ENCODE measurements at regions not wholly inside any gene's neighbourhood (a gene's known extent, or its start where the extent isn't known, plus 50 kb on each side); places are given as distances from the start of the nearest gene placed in this dataset.

DNA sequence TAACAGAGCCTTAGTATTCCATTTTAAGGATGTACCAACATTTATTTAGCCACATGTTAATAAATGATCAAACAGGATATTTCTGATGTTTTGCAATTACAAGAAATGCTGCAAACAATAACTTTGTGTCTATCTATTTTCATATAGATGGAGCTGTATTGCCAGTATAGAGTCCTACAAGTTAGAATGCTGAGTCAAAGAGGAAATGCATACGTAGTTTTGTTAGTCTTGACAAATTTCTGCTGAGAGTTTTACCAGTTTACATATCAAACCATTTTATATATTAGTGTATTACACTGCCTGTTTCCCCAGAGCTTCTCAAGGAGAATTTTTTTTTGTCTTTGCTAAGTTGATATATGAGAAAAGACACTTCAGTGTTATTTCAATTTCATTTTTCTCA lies 541.7 kb downstream of the SLC16A7 start:
- Mint-ChIP-seq H3K27ac (no peak overlapping the region), H3K36me3 (ENCODE audit: low read depth) (no peaks in the 10 kb centered on the region), H3K9me3 (no peaks in the 10 kb centered on the region), H3K4me3 (no peak overlapping the region), H3K4me1 (ENCODE audit: low read depth) (no peaks in the 10 kb centered on the region), H3K27me3 (no peaks in the 10 kb centered on the region)
- CTCF ChIA-PET: no interaction called here
- intact Hi-C loops (cut with micrococcal nuclease): no loop called here
- ATAC-seq (no peak), DNase-seq (no peak)
- POLR2A ChIA-PET: no interaction called here
- TF ChIP-seq, protein P1, sequence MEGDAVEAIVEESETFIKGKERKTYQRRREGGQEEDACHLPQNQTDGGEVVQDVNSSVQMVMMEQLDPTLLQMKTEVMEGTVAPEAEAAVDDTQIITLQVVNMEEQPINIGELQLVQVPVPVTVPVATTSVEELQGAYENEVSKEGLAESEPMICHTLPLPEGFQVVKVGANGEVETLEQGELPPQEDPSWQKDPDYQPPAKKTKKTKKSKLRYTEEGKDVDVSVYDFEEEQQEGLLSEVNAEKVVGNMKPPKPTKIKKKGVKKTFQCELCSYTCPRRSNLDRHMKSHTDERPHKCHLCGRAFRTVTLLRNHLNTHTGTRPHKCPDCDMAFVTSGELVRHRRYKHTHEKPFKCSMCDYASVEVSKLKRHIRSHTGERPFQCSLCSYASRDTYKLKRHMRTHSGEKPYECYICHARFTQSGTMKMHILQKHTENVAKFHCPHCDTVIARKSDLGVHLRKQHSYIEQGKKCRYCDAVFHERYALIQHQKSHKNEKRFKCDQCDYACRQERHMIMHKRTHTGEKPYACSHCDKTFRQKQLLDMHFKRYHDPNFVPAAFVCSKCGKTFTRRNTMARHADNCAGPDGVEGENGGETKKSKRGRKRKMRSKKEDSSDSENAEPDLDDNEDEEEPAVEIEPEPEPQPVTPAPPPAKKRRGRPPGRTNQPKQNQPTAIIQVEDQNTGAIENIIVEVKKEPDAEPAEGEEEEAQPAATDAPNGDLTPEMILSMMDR (IDR thresholded peaks at IDR 0.05): no peak

DNA sequence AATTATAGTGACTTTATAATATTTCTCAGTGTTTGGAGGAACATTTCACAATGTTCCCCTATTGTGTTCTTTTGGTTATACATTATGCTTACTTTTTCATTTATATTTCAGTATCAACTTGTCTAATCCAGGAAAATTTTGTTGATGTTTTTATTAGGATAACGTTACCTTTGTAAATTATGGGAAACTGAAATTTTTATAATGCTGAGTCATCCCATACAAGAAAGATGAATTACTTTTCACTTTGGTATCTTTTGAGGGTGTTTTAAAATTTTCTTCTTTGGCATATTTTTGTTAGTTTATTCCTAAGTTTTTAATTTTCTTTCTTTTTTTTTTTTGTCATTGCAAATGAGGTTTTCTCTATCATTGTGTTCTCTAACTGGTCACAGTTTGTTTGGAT lies 542.7 kb downstream of the SLC16A7 start:
- ATAC-seq (no peak), DNase-seq (no peak)
- no peak overlapping the region for H3K4me3 Mint-ChIP-seq
- TF ChIP-seq, protein P1 (IDR thresholded peaks at IDR 0.05): no peak
- H3K4me1 Mint-ChIP-seq (ENCODE audit: low read depth): no peaks in the 10 kb centered on the region
- ChIA-PET CTCF (no interaction called here), POLR2A (no interaction called here)
- H3K27ac Mint-ChIP-seq: no peak overlapping the region
- no peaks in the 10 kb centered on the region for H3K9me3 Mint-ChIP-seq
- no peaks in the 10 kb centered on the region for H3K27me3 Mint-ChIP-seq
- intact Hi-C loops (cut with micrococcal nuclease): no loop called here
- no peaks in the 10 kb centered on the region for H3K36me3 Mint-ChIP-seq (ENCODE audit: low read depth)

DNA sequence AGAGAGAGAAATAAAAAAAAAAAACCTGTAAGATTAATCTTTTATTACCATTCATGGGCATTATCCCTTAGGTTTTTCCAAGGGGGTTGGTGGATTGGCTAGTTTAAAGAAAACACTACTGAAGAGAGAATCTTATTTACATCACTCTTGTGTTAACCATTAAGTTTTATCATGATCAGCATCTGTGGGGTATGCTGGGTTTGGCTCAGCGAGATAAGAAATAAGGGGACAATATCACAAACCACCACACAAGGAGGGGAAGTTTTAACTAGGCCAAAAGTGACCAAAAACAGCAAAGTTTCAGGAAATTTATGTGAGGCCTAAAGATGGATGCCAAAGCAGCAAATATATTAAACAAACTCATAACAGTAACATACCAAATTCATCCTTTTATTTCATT lies 548.6 kb downstream of the SLC16A7 start:
- TF ChIP-seq, protein P1 (IDR thresholded peaks at IDR 0.05): no peak
- Mint-ChIP-seq H3K36me3 (ENCODE audit: low read depth) (no peaks in the 10 kb centered on the region), H3K27me3 (no peaks in the 10 kb centered on the region), H3K4me3 (no peak overlapping the region), H3K27ac (no peak overlapping the region), H3K9me3 (peaks cover 1% of the 10 kb centered on the region), H3K4me1 (ENCODE audit: low read depth) (no peaks in the 10 kb centered on the region)
- DNase-seq (no peak), ATAC-seq (no peak)
- CTCF ChIA-PET: no interaction called here
- POLR2A ChIA-PET: no interaction called here
- intact Hi-C loops (cut with micrococcal nuclease): no loop called here

DNA sequence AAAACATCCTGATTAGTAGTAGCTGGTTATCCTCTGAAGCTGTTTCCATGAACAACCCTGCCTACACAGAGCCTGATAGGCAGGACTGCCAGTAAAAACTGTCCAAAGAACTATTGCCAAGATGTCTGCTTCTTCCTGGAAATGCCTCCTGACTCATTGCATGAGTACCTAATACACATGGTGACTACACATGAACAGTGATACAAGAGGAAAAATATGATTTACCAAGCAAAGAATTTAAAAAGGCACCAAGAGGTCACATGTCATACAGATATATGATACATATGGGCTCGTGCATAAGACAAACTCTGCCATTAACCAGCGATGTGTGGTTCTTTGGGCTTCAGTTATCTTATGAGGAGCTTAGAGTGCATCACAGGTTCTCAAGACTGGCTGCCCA lies 552.3 kb downstream of the SLC16A7 start:
- ATAC-seq: no peak
- CTCF ChIA-PET: no interaction called here
- POLR2A ChIA-PET: no interaction called here

DNA sequence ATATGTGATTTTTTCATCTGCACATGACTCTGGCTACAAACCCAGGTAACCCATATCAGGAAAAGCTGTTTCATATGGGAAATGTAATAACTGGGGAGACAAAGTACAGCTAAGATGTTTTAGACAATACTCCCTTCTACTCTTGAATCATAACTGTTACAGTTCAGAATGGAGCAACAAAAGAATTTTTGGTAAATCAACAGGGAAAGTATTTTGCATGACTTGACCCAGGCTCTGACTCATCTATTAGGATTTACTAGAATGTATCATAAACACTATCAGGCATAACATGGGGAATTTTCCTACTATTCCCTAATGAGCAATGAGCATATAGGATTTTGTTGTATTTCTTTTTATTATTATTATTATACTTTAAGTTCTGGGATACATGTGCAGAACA lies 553.0 kb downstream of the SLC16A7 start:
- Mint-ChIP-seq H3K27ac (no peak overlapping the region), H3K4me1 (ENCODE audit: low read depth) (no peaks in the 10 kb centered on the region), H3K9me3 (peaks cover 1% of the 10 kb centered on the region), H3K36me3 (ENCODE audit: low read depth) (no peaks in the 10 kb centered on the region), H3K4me3 (no peak overlapping the region), H3K27me3 (no peaks in the 10 kb centered on the region)
- intact Hi-C loops (cut with micrococcal nuclease): no loop called here
- CTCF ChIA-PET: no interaction called here
- TF ChIP-seq, protein P1 (IDR thresholded peaks at IDR 0.05): no peak
- POLR2A ChIA-PET: no interaction called here
- DNase-seq (no peak), ATAC-seq (no peak)

More for the DNA sequence above, 552.3 kb downstream of the SLC16A7 start:
- no peaks in the 10 kb centered on the region for H3K36me3 Mint-ChIP-seq (ENCODE audit: low read depth)
- TF ChIP-seq, protein P1 (IDR thresholded peaks at IDR 0.05): no peak
- no peak overlapping the region for H3K4me3 Mint-ChIP-seq
- H3K9me3 Mint-ChIP-seq: peaks cover 1% of the 10 kb centered on the region
- H3K4me1 Mint-ChIP-seq (ENCODE audit: low read depth): no peaks in the 10 kb centered on the region
- no peaks in the 10 kb centered on the region for H3K27me3 Mint-ChIP-seq
- intact Hi-C loops (cut with micrococcal nuclease): no loop called here
- no peak overlapping the region for H3K27ac Mint-ChIP-seq
- DNase-seq: no peak
